ENCODE measurements at regions not wholly inside any gene's neighbourhood (a gene's known extent, or its start where the extent isn't known, plus 50 kb on each side); places are given as distances from the start of the nearest gene placed in this dataset.
"Not testable (repeated sequence)": the region's sequence is repeated elsewhere in the genome, so short reads cannot be mapped to it uniquely, and the experiment has no call there.

DNA sequence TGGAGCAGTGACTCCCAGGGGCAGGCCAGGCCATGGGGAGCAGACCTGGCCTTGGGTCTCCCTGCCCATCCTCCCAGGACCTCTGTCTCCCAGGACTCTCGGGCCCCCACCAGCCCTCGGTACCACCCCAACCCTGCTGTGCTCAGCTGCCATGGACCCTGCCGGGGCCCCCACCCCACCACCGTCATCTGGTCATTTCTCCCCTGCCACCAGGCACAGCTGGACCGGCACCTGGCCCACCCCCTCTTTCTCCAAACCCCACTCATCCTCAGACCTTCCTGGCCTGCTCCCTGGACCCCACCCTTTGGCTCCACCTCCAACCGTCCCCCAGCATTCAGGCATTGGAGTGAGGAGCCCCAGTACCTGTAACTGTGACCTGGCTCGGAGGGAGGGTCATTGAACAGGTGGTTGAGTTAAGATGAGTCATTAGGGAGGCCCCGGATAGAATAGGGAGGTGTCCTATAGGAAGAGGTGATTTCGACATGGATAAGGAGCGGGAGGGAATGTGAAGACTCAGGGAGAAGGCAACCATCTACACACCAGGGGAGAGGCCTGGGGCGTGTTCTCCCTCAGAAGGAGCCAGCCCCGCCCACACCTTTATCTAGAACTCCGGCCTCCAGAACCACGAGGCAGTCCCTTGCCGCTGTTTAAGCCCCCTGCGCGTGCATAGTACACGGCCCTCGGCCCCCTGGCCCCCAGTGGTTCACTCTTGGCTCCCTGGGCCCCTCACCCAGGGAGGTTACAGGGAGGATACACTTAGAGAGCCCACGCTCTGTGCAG, 1395.9 kb downstream of the BRD1 start:
- no peak for DNase-seq

GRCh38 chr22:48431014-48431413, 1396.7 kb downstream of the BRD1 start:
- no peak for DNase-seq

- no peak for DNase-seq
These were observed 1398.1 kb downstream of the BRD1 start for GRCh38 chr22:48429446-48430020.

DNA sequence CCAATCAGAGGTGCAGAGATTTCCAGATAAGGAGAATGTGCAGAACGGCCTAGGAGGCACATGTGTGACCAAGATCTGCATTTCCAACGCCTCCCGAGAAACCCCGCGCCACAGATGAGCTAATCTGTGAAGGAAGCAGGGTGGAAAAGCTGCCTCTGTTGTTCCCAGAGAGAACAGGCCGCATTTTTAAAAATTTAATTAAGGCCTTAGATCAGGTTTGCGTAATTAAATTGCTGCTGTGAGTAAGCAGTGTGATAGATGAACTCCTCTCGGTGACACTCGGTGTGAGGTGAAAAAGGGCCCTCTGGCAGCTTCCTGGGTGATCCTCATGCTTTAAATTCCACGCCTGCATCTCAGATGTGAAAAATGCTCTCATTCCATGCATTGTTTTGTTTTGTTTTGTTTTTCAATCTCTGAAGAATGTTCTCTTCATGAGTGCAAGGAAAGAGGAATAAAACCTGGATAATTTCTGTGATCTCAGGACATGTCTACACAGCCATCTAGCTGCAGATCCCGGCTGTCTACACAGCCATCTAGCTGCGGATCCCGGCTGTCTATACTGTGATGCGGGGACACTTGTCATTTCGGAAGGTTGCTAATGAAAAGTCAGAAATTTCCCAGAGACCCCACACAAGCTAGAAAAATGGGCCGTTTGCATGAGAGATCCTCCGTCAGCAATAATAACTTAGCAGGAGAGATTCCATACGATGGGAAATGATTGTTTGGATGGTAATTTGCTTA, 1398.9 kb downstream of the BRD1 start:
- DNase-seq: no peak

DNA sequence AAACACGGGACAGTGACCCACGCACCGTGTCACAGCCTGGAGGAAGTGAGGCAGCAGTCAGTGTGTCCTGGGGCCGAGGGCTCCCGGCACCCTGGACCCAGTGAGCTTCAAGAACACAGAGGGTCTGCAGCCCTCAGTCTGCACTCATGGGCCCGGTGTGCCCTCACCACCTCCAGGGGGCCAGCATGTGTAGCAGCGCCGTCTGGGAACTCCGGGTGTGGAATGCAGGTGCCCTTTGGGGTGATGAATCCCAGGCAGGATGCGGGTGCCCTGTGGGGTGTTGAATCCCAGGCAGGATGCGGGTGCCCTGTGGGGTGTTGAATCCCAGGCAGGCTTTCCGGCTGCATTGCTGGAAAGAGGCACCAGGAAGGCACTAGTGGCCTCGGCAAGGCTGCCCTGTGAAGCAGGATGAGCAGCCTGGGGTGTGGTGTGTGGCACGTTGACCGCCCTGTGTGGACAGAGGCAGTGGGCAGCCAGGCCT, 1399.9 kb downstream of the BRD1 start:
- DNase-seq: no peak

DNA sequence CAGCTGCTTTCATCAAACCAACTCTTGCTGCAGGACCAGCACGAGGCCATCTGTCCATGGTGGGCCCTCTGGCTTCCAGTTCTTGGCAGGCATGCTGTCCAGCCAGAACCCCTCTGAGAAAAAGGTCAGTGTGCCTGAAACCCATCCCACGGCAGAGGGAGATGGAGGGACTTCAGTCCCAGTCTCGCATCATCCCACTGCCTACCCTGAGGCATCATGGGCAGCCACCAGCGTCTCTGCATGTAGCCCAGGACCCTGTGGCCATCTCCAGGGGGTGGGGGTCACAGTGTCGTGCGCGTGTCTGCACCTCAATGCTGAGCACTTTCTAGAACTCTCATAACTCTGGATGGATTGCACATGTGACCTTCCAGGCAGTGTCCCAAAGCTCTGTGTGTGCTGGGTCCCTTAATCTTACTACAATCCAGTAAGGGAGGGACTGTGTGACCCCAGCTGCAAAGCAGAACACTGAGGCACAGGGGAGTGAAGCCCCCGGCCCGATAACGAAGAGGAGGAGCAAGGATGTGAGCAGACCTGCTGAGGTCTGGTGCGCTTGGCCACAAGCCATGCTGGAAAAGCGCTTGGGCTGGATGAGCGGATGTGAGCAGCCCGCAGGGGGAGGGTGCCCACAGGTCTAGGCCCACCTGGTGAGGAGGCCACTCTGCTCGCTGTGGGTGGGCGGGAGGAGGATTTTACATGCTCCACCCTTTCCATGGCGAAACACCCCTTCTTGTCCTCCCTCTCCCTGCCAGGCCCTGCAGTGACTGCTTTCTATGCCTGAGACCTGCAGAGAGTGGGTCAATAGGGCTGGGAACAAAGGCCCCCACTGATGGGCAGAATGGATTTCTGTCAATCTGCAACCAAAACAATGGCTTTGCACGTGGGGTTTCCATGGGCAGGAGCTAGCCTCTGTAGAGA, 1401.0 kb downstream of the BRD1 start:
- no peak for DNase-seq

DNA sequence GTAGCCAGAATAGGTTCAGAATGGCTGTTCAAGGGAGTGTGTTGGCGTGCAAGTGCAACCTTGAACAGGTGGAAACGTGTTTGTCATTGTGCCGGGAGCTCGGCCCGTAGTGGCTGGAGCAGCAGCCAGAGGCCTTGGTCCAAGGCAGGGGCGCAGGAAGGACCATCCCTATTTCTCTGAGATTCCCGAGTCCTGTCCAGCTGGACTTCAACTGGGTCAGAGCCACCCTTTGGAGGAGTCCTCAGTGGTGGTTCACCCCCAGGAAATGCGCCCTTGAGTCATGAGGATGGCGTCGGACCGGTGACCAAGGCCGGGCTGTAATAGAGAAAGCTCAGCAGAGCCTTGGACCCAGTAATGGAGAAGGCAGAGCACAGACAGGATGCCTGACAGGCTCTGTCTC, 1402.0 kb downstream of the BRD1 start:
- no peak for DNase-seq

GRCh38 chr22:48425091-48425506, 1402.6 kb downstream of the BRD1 start:
- no peak for DNase-seq

DNA sequence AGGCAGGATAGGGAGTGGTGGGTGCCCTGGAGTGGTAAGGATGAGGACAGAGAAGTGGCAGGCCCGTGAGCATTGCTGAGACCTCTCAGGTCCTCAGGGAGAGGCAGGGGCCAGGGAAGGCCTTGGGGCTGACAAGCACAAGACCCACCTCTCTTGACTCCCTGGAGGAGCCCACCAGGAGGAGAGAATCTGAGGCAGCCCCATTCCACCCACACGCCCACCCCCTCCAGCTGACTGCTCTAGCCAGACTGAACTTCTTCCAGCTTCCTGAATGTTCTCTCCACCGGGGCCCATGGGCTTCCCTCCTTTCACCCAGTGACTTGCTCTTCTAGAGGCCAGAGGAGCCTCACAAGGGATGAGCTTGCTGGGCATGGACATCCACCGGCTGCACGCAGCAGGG, 1403.0 kb downstream of the BRD1 start:
- no peak for DNase-seq

GRCh38 chr22:48424201-48424627, 1403.5 kb downstream of the BRD1 start:
- no peak for DNase-seq

- DNase-seq: no peak
These were observed 1404.2 kb downstream of the BRD1 start for GRCh38 chr22:48423481-48423911.

- no peak for DNase-seq
These were observed 1404.7 kb downstream of the BRD1 start for GRCh38 chr22:48422900-48423480.

GRCh38 chr22:48418831-48419230, 1408.8 kb downstream of the BRD1 start:
- DNase-seq: no peak

GRCh38 chr22:48417225-48418070, 1410.2 kb downstream of the BRD1 start:
- DNase-seq: no peak

DNA sequence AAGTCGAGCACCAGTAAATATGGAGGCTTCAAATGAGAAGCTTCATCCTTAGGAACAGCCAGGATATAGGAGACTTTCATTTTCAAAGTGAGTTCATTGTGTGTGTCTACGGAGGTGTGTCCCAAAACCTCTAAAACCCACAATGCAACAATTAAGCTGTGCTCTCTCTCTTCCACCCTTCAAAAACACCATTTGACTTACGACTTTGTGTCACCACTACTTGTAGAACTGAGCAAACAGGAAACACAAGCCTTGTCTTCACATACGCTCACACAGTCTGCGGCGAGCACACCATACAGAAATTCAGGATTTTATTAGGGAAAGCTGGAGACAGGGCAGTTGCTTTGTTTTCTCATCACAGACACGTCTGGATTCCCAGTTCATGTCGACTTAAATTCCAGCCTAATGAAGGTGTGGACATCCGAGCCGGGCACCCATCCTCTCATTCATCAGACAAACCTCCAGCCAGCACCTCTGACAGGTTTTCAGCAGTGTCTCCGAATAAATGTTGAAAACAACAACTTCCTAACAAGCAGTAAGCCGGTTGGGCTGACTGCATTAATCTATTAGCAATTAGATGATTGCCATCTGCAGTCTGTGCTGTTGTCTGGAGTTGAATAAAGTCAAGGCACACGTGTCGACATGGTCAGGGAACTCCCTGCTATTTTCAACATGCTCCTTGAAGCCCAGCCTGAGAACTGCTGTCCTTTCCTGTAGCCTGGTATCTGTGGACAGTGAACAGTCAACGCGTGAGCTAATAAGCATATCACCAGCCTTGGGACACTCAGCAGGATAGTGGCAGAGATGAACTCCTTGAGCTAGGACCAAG, 1411.1 kb downstream of the BRD1 start:
- DNase-seq: no peak

- DNase-seq: no peak
These were observed 1412.2 kb downstream of the BRD1 start for GRCh38 chr22:48415520-48415919.

GRCh38 chr22:48414651-48415050, 1413.0 kb downstream of the BRD1 start:
- no peak for DNase-seq

DNA sequence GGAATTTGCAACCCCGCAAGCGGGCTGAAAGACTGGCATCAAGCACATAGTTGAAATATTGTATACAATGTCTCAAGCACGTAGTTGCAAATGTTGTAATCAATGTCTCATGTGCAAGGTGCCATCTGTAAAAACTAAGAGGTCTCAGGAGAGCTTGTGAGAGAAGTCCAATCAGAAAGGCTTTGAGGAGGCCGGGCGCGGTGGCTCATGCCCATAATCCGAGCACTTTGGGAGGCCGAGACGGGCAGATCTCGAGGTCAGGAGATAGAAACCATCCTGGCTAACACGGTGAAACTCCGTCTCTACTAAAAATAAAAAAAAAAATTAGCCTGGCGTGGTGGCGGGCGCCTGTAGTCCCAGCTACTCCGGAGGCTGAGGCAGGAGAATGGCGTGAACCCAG, 1414.7 kb downstream of the BRD1 start:
- not testable (repeated sequence) for DNase-seq

DNA sequence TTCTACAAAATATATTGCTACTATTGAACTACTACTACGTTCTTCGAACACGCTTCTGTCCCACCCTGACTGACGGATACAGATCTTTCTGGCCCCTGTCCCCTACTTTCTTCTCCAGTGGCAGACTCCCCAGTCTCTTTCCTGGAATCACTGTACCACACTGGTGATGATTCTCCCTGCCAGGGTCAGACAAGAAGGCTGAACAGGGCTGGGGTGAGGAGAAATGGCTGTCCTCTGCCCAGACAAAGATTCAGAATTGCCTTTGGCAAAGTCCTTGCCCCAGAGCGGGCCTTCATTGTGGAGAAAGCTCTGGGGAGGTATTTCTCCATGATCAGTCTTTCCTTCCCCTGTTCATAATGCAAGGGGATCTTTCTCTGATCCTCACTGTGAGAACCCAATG, 1417.1 kb downstream of the BRD1 start:
- DNase-seq: no peak

- DNase-seq: no peak
These were observed 1420.3 kb downstream of the BRD1 start for GRCh38 chr22:48407256-48407955.

Data from activated T-cell treated with anti-CD3 and anti-CD28 coated beads, Interleukin-2, amount 50 U/mL, for 48 hours (primary cell).